Mesendoderm (in vitro differentiated cells): ENCODE measurements at regions not wholly inside any gene's neighbourhood (a gene's known extent, or its start where the extent isn't known, plus 50 kb on each side); places are given as distances from the start of the nearest gene placed in this dataset.

Source experiments
- DNase-seq: peaks from one replicate; pipeline ENCODE4 v3.0.0; 2013
- H2AK5ac ChIP-seq: 2 replicates; pipeline ENCODE4 v1.6.1; 2013; ENCODE audit warnings: low read length, inconsistent platforms
- H2BK120ac ChIP-seq: 2 replicates; pipeline ENCODE4 v1.6.1; 2013; ENCODE audit warnings: low read depth, mild to moderate bottlenecking, low read length, moderate library complexity, mixed read lengths
- H2BK15ac ChIP-seq: replicated peaks from 2 replicates; pipeline ENCODE4 v1.6.1; 2013; ENCODE audit warnings: low read depth, mild to moderate bottlenecking, moderate library complexity
- H2BK5ac ChIP-seq: 2 replicates; pipeline ENCODE4 v1.6.1; 2013; ENCODE audit warnings: low read length, inconsistent platforms
- H3K18ac ChIP-seq: 2 replicates; pipeline ENCODE4 v1.6.1; 2013; ENCODE audit warnings: mild to moderate bottlenecking, low read length, mixed read lengths
- H3K23ac ChIP-seq: one replicate; pipeline ENCODE4 v1.6.1; 2013; ENCODE audit warnings: low read length
- H3K27ac ChIP-seq: 2 replicates; pipeline ENCODE4 v1.5.1; 2013; ENCODE audit warnings: low read depth, mild to moderate bottlenecking, inconsistent platforms, low read length, moderate library complexity
- H3K27me3 ChIP-seq: 2 replicates; pipeline ENCODE4 v1.6.1; 2013; ENCODE audit warnings: low read length, control low read depth, mild to moderate bottlenecking, inconsistent platforms; ENCODE audit not compliant: insufficient read depth, poor library complexity
- H3K36me3 ChIP-seq: 2 replicates; pipeline ENCODE4 v1.6.1; 2013; ENCODE audit warnings: low read length, inconsistent platforms; ENCODE audit not compliant: control insufficient read depth, insufficient read depth
- H3K4ac ChIP-seq: one replicate; pipeline ENCODE4 v1.6.1; 2013; ENCODE audit warnings: low read depth, mild to moderate bottlenecking, low read length, moderate library complexity
- H3K4me1 ChIP-seq: 2 replicates; pipeline ENCODE4 v1.6.1; 2013; ENCODE audit warnings: low read depth, low read length, inconsistent platforms; ENCODE audit not compliant: control insufficient read depth
- H3K4me2 ChIP-seq: 2 replicates; pipeline ENCODE4 v1.6.1; 2013; ENCODE audit warnings: low read length
- H3K4me3 ChIP-seq: 2 replicates; pipeline ENCODE4 v1.5.1; 2013; ENCODE audit warnings: mild to moderate bottlenecking, low read length
- H3K56ac ChIP-seq: one replicate; pipeline ENCODE4 v1.6.1; 2013; ENCODE audit warnings: low read length
- H3K79me1 ChIP-seq: 2 replicates; pipeline ENCODE4 v1.6.1; 2013; ENCODE audit warnings: low read length, inconsistent platforms
- H3K79me2 ChIP-seq: 2 replicates; pipeline ENCODE4 v1.6.1; 2013; ENCODE audit warnings: mild to moderate bottlenecking, low read length; ENCODE audit not compliant: control insufficient read depth, insufficient read depth
- H3K9ac ChIP-seq: 2 replicates; pipeline ENCODE4 v1.6.1; 2013; ENCODE audit warnings: low read length, inconsistent platforms
- H4K5ac ChIP-seq: one replicate; pipeline ENCODE4 v1.6.1; 2013; ENCODE audit warnings: low read length
- H4K8ac ChIP-seq: one replicate; pipeline ENCODE4 v1.6.1; 2013; ENCODE audit warnings: low read depth, mild to moderate bottlenecking, control low read depth, low read length, moderate library complexity
- WGBS: extraction: QIAGEN DNeasy Blood & Tissue Kit; methylation state at CpG from one replicate; pipeline ENCODE4 v1.1.7; 2013; ENCODE audit warnings: low lambda C conversion rate, missing lambda C conversion rate; ENCODE audit not compliant: insufficient coverage; ENCODE audit errors: extremely low coverage; 5-methylcytosine and 5-hydroxymethylcytosine counted together

- no peak for DNase-seq
- no CpG with 5 or more reads among the region's 1 CpG for WGBS
- H2BK15ac ChIP-seq = no peak overlapping the region
Measured at GRCh38 chr5:27392716-27393115, 354.3 kb upstream of the CDH9 start.

GRCh38 chr5:27389696-27390095 is 351.3 kb upstream of the CDH9 start:
- no peak overlapping the region for H3K23ac ChIP-seq
- H2BK5ac ChIP-seq = no peak overlapping the region
- no peak for DNase-seq
- no peaks in the 10 kb centered on the region for H3K4me1 ChIP-seq
- no peak overlapping the region for H3K27ac ChIP-seq
- no peak overlapping the region for H2BK15ac ChIP-seq
- H2AK5ac ChIP-seq = no peak overlapping the region
- H3K56ac ChIP-seq = no peak overlapping the region
- H3K79me2 ChIP-seq = no peaks in the 10 kb centered on the region
- no peak overlapping the region for H3K18ac ChIP-seq
- no peaks in the 10 kb centered on the region for H3K79me1 ChIP-seq
- no peak overlapping the region for H4K5ac ChIP-seq
- WGBS = no CpG with 5 or more reads among the region's 2 CpGs
- H3K4ac ChIP-seq = no peak overlapping the region
- H3K27me3 ChIP-seq = no peaks in the 10 kb centered on the region
- H2BK120ac ChIP-seq = no peak overlapping the region
- no peak overlapping the region for H3K4me3 ChIP-seq
- no peak overlapping the region for H4K8ac ChIP-seq
- no peaks in the 10 kb centered on the region for H3K36me3 ChIP-seq
- H3K4me2 ChIP-seq = no peak overlapping the region
- no peak overlapping the region for H3K9ac ChIP-seq

More at GRCh38 chr5:27392716-27393115, 354.3 kb upstream of the CDH9 start:
- Histone ChIP-seq H3K79me2 (no peaks in the 10 kb centered on the region), H2BK5ac (no peak overlapping the region), H3K79me1 (no peaks in the 10 kb centered on the region), H3K18ac (no peak overlapping the region), H4K8ac (no peak overlapping the region), H3K4me3 (no peak overlapping the region), H3K27me3 (no peaks in the 10 kb centered on the region), H2BK120ac (no peak overlapping the region), H3K4me1 (no peaks in the 10 kb centered on the region), H3K27ac (no peak overlapping the region), H3K9ac (no peak overlapping the region), H3K4ac (no peak overlapping the region), H3K23ac (no peak overlapping the region), H4K5ac (no peak overlapping the region), H3K36me3 (no peaks in the 10 kb centered on the region), H3K56ac (no peak overlapping the region), H2AK5ac (no peak overlapping the region), H3K4me2 (no peak overlapping the region)

- no peak overlapping the region for H2AK5ac ChIP-seq
- no peak overlapping the region for H2BK120ac ChIP-seq
- H3K27ac ChIP-seq = no peak overlapping the region
- no peak overlapping the region for H3K56ac ChIP-seq
- no peak overlapping the region for H2BK5ac ChIP-seq
- no peaks in the 10 kb centered on the region for H3K79me1 ChIP-seq
- H3K4me1 ChIP-seq = no peaks in the 10 kb centered on the region
- no peak overlapping the region for H2BK15ac ChIP-seq
- no peaks in the 10 kb centered on the region for H3K27me3 ChIP-seq
- no peaks in the 10 kb centered on the region for H3K36me3 ChIP-seq
- no peak overlapping the region for H3K9ac ChIP-seq
- H3K18ac ChIP-seq = no peak overlapping the region
- H3K4me3 ChIP-seq = no peak overlapping the region
- H3K23ac ChIP-seq = no peak overlapping the region
- DNase-seq = no peak
- H3K79me2 ChIP-seq = no peaks in the 10 kb centered on the region
- H4K5ac ChIP-seq = no peak overlapping the region
- no peak overlapping the region for H3K4me2 ChIP-seq
- WGBS = no CpG with 5 or more reads among the region's 4 CpGs
- H3K4ac ChIP-seq = no peak overlapping the region
- no peak overlapping the region for H4K8ac ChIP-seq
Measured at GRCh38 chr5:27388755-27389154, 350.4 kb upstream of the CDH9 start.

- no peaks in the 10 kb centered on the region for H3K79me2 ChIP-seq
- H4K5ac ChIP-seq = no peak overlapping the region
- H2BK15ac ChIP-seq = no peak overlapping the region
- no peak overlapping the region for H3K4me3 ChIP-seq
- DNase-seq = no peak
- no peaks in the 10 kb centered on the region for H3K27me3 ChIP-seq
- no peak overlapping the region for H3K4ac ChIP-seq
- no peaks in the 10 kb centered on the region for H3K79me1 ChIP-seq
- H3K23ac ChIP-seq = no peak overlapping the region
- H3K36me3 ChIP-seq = no peaks in the 10 kb centered on the region
- H3K18ac ChIP-seq = no peak overlapping the region
- no peak overlapping the region for H3K27ac ChIP-seq
- H3K56ac ChIP-seq = no peak overlapping the region
- H3K9ac ChIP-seq = no peak overlapping the region
- no peak overlapping the region for H2AK5ac ChIP-seq
- no peak overlapping the region for H3K4me2 ChIP-seq
- H2BK5ac ChIP-seq = no peak overlapping the region
- H2BK120ac ChIP-seq = no peak overlapping the region
- no peak overlapping the region for H4K8ac ChIP-seq
- no peaks in the 10 kb centered on the region for H3K4me1 ChIP-seq
- no CpG with 5 or more reads among the region's 3 CpGs for WGBS
Measured at GRCh38 chr5:27387535-27388073, 349.2 kb upstream of the CDH9 start.

GRCh38 chr5:27381686-27382085 is 343.3 kb upstream of the CDH9 start:
- Histone ChIP-seq H3K9ac (no peak overlapping the region), H4K8ac (no peak overlapping the region), H3K4me3 (no peak overlapping the region), H3K79me2 (no peaks in the 10 kb centered on the region), H3K56ac (no peak overlapping the region), H3K27ac (no peak overlapping the region), H3K4me1 (no peaks in the 10 kb centered on the region), H3K23ac (no peak overlapping the region), H3K18ac (no peak overlapping the region), H3K79me1 (no peaks in the 10 kb centered on the region), H3K4me2 (no peak overlapping the region), H2BK5ac (no peak overlapping the region), H4K5ac (no peak overlapping the region), H2BK15ac (no peak overlapping the region), H2BK120ac (no peak overlapping the region), H2AK5ac (no peak overlapping the region), H3K36me3 (no peaks in the 10 kb centered on the region), H3K27me3 (no peaks in the 10 kb centered on the region), H3K4ac (no peak overlapping the region)
- no peak for DNase-seq
- no CpG with 5 or more reads among the region's 1 CpG for WGBS

- H3K79me1 ChIP-seq = no peaks in the 10 kb centered on the region
- no peaks in the 10 kb centered on the region for H3K27me3 ChIP-seq
- H3K79me2 ChIP-seq = no peaks in the 10 kb centered on the region
- no peak overlapping the region for H4K5ac ChIP-seq
- no peak overlapping the region for H4K8ac ChIP-seq
- no peak overlapping the region for H3K4ac ChIP-seq
- H3K4me2 ChIP-seq = no peak overlapping the region
- no peak overlapping the region for H3K4me3 ChIP-seq
- WGBS = no CpG with 5 or more reads among the region's 4 CpGs
- H2BK15ac ChIP-seq = no peak overlapping the region
- H2BK120ac ChIP-seq = no peak overlapping the region
- no peak overlapping the region for H2BK5ac ChIP-seq
- H3K23ac ChIP-seq = no peak overlapping the region
- H3K56ac ChIP-seq = no peak overlapping the region
- H3K9ac ChIP-seq = no peak overlapping the region
- no peak overlapping the region for H3K18ac ChIP-seq
- peak; percentile 46 for DNase-seq
- no peaks in the 10 kb centered on the region for H3K4me1 ChIP-seq
- no peak overlapping the region for H2AK5ac ChIP-seq
- H3K36me3 ChIP-seq = no peaks in the 10 kb centered on the region
- no peak overlapping the region for H3K27ac ChIP-seq
Measured at GRCh38 chr5:27377626-27378025, 339.2 kb upstream of the CDH9 start.
